ENCODE measurements at regions not wholly inside any gene's neighbourhood (a gene's known extent, or its start where the extent isn't known, plus 50 kb on each side); places are given as distances from the start of the nearest gene placed in this dataset.

DNA sequence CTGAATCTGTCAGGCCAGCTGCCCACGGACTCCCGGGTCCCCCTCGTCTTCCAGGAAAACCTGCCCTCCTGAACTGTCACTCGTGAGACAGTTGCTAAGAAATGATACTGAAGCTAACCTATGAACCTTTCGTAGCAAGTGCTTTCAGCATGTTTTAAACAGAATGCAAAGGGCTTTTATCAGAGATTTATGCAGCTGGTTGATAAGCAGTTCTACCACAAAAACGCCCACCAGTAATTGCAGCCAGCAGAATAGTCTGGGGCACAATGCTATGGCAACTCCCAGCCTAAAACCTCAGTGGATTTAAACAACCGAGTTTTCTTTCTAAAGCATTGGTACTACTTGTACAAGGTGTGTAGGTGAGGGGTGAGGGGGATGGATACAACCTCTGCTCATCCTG, 97.5 kb downstream of the IRX2 start:
- ChIA-PET POLR2A (no interaction called here), CTCF (no interaction called here)
- intact Hi-C loops (cut with micrococcal nuclease): no loop called here

More for the DNA sequence above, 97.5 kb downstream of the IRX2 start:
- RAD21 ChIA-PET (ENCODE audit: low non-redundant PET in 1 of 2, low total read pairs in 2 of 2, uncharacterized antibody in 2 of 2, unreplicated experiment in 2 of 2): no interaction called here
- TF ChIP-seq, protein P1, sequence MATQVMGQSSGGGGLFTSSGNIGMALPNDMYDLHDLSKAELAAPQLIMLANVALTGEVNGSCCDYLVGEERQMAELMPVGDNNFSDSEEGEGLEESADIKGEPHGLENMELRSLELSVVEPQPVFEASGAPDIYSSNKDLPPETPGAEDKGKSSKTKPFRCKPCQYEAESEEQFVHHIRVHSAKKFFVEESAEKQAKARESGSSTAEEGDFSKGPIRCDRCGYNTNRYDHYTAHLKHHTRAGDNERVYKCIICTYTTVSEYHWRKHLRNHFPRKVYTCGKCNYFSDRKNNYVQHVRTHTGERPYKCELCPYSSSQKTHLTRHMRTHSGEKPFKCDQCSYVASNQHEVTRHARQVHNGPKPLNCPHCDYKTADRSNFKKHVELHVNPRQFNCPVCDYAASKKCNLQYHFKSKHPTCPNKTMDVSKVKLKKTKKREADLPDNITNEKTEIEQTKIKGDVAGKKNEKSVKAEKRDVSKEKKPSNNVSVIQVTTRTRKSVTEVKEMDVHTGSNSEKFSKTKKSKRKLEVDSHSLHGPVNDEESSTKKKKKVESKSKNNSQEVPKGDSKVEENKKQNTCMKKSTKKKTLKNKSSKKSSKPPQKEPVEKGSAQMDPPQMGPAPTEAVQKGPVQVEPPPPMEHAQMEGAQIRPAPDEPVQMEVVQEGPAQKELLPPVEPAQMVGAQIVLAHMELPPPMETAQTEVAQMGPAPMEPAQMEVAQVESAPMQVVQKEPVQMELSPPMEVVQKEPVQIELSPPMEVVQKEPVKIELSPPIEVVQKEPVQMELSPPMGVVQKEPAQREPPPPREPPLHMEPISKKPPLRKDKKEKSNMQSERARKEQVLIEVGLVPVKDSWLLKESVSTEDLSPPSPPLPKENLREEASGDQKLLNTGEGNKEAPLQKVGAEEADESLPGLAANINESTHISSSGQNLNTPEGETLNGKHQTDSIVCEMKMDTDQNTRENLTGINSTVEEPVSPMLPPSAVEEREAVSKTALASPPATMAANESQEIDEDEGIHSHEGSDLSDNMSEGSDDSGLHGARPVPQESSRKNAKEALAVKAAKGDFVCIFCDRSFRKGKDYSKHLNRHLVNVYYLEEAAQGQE (IDR thresholded peaks at IDR 0.05; ENCODE audit: low read depth): no peak
- no peak for TF ChIP-seq SIN3A (IDR thresholded peaks at IDR 0.05; ENCODE audit: low read depth)
- no peak for TF ChIP-seq POLR2A (IDR thresholded peaks at IDR 0.05; ENCODE audit: borderline replicate concordance, extremely low read depth, insufficient read depth, insufficient read length)
- no peak for TF ChIP-seq YY1 (IDR thresholded peaks at IDR 0.05; ENCODE audit: extremely low read depth, insufficient replicate concordance, low read depth, low read length)
- no peak for TF ChIP-seq RAD21 (IDR thresholded peaks at IDR 0.05; ENCODE audit: low read depth)
- TF ChIP-seq SP1 (IDR thresholded peaks at IDR 0.05; ENCODE audit: low read depth): no peak
- TF ChIP-seq SRF (IDR thresholded peaks at IDR 0.05; ENCODE audit: low read depth): no peak
- TF ChIP-seq, protein P2, sequence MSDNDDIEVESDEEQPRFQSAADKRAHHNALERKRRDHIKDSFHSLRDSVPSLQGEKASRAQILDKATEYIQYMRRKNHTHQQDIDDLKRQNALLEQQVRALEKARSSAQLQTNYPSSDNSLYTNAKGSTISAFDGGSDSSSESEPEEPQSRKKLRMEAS (IDR thresholded peaks at IDR 0.05): no peak
- TF ChIP-seq, protein P3, sequence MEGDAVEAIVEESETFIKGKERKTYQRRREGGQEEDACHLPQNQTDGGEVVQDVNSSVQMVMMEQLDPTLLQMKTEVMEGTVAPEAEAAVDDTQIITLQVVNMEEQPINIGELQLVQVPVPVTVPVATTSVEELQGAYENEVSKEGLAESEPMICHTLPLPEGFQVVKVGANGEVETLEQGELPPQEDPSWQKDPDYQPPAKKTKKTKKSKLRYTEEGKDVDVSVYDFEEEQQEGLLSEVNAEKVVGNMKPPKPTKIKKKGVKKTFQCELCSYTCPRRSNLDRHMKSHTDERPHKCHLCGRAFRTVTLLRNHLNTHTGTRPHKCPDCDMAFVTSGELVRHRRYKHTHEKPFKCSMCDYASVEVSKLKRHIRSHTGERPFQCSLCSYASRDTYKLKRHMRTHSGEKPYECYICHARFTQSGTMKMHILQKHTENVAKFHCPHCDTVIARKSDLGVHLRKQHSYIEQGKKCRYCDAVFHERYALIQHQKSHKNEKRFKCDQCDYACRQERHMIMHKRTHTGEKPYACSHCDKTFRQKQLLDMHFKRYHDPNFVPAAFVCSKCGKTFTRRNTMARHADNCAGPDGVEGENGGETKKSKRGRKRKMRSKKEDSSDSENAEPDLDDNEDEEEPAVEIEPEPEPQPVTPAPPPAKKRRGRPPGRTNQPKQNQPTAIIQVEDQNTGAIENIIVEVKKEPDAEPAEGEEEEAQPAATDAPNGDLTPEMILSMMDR (IDR thresholded peaks at IDR 0.05 in 2 of 3, conservative IDR thresholded peaks at IDR 0.05 in 1 of 3; ENCODE audit: borderline replicate concordance in 1 of 3, insufficient read depth in 1 of 3, low read depth in 2 of 3, low read length in 2 of 3): no peak
- TF ChIP-seq EZH2phosphoT487 (IDR thresholded peaks at IDR 0.05; ENCODE audit: borderline replicate concordance): no peak
- TF ChIP-seq FOSL1 (IDR thresholded peaks at IDR 0.05; ENCODE audit: low read depth): no peak
- TF ChIP-seq, protein P4, sequence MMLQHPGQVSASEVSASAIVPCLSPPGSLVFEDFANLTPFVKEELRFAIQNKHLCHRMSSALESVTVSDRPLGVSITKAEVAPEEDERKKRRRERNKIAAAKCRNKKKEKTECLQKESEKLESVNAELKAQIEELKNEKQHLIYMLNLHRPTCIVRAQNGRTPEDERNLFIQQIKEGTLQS (IDR thresholded peaks at IDR 0.05): no peak
- no peak for TF ChIP-seq EZH2 (IDR thresholded peaks at IDR 0.05)
- Histone ChIP-seq H3K9me2 (ENCODE audit: insufficient read depth) (no peaks in the 10 kb centered on the region), H4K20me1 (ENCODE audit: insufficient read depth) (no peaks in the 10 kb centered on the region), H2AFZ (ENCODE audit: low read depth, low read length, poor library complexity, severe bottlenecking) (no peak overlapping the region), H3K4me1 (ENCODE audit: control insufficient read depth in 1 of 2, insufficient read depth in 2 of 2, low read length in 2 of 2) (no peaks in the 10 kb centered on the region), H3K79me2 (ENCODE audit: insufficient read depth, low read length) (no peaks in the 10 kb centered on the region), H3K4me3 (replicated peaks in 1 of 2; ENCODE audit: low read depth in 1 of 2, low read length in 2 of 2) (no peak overlapping the region), H3K36me3 (ENCODE audit: control insufficient read depth in 1 of 2, insufficient read depth in 2 of 2, low read length in 2 of 2) (no peaks in the 10 kb centered on the region), H3K9ac (ENCODE audit: low read length) (no peak overlapping the region), H3K4me2 (ENCODE audit: low read length) (no peak overlapping the region), H3K27ac (ENCODE audit: low read depth, low read length) (no peak overlapping the region), H3K27me3 (ENCODE audit: insufficient read depth, low read length) (no peaks in the 10 kb centered on the region), H3K9me3 (ENCODE audit: control insufficient read depth in 1 of 2, insufficient read depth in 1 of 2, low read depth in 1 of 2, low read length in 2 of 2) (peaks cover 6 to 28% of the 10 kb centered on the region in 2 experiments; a peak in 2 of 4 replicates)
- no TSS peak for BruUV-seq (replicated peaks)
- ATAC-seq (no peak), DNase-seq (ENCODE audit: low read depth, low spot score) (no peak)

Measured in HCT116 (cell line).